Transverse colon (tissue), 4 donors: ENCODE measurements at regions not wholly inside any gene's neighbourhood (a gene's known extent, or its start where the extent isn't known, plus 50 kb on each side); places are given as distances from the start of the nearest gene placed in this dataset.

Experiments used
- DNase-seq: peaks from one replicate; pipeline ENCODE4 v3.0.0-alpha.2; 2019
- H3K27ac ChIP-seq, 4 donors: fragments of 200-600 bp; sonication (generic); 2 replicates each; pipeline ENCODE4 v1.5.1; 2016 to 2018; ENCODE audit warnings: inconsistent platforms in 4 of 4
- H3K27me3 ChIP-seq: fragments of 200-600 bp; sonication (generic); 2 replicates; pipeline ENCODE4 v1.5.1; 2017; ENCODE audit warnings: inconsistent platforms
- H3K36me3 ChIP-seq, 4 donors: fragments of 200-600 bp; sonication (generic); 2 replicates each; pipeline ENCODE4 v1.5.1; 2017 to 2019; ENCODE audit warnings: inconsistent platforms in 4 of 4
- H3K4me1 ChIP-seq, 4 donors: fragments of 200-600 bp; sonication (generic); 2 replicates each; pipeline ENCODE4 v1.5.1; 2017 to 2020; ENCODE audit warnings: inconsistent platforms in 4 of 4
- H3K4me3 ChIP-seq, 4 donors: fragments of 200-600 bp; sonication (generic); 1 replicate in 1 of 4; 2 replicates in 3 of 4; pipeline versions ENCODE4 v1.5.1 to v1.6.1; 2017 to 2019; ENCODE audit warnings: inconsistent platforms in 4 of 4
- H3K9me3 ChIP-seq, 2 donors: fragments of 200-600 bp; sonication (generic); 2 replicates each; pipeline ENCODE4 v1.5.1; 2017 to 2019; ENCODE audit warnings: inconsistent platforms in 2 of 2
- CTCF ChIP-seq, 5 experiments: fragments of 200-600 bp in 3 of 5; fragments of 450-650 bp in 2 of 5; sonication (generic) in 3 of 5; IDR thresholded peaks; 1 replicate in 2 of 5; 2 replicates in 3 of 5; pipeline ENCODE4 v1.5.1; 2016 to 2017; ENCODE audit warnings: antibody characterized with exemption in 5 of 5, inconsistent platforms in 3 of 5, mild to moderate bottlenecking in 2 of 5, moderate library complexity in 1 of 5
- EP300 ChIP-seq: sonication (generic); formaldehyde crosslinking; IDR thresholded peaks from one replicate; pipeline ENCODE4 v1.6.1; 2017; ENCODE audit warnings: antibody characterized with exemption, low read depth
- POLR2A ChIP-seq: fragments of 450-650 bp; IDR thresholded peaks from one replicate; pipeline ENCODE4 v1.6.1; 2016; ENCODE audit warnings: antibody characterized with exemption, mild to moderate bottlenecking, moderate library complexity
- POLR2AphosphoS5 ChIP-seq, 3 donors: sonication (generic); formaldehyde crosslinking; IDR thresholded peaks; one replicate each; pipeline ENCODE4 v1.6.1; 2016; ENCODE audit warnings: antibody characterized with exemption in 3 of 3
- WGBS, 2 donors: methylation state at CpG; one replicate each; pipeline ENCODE4 v1.1.5; 2018; ENCODE audit warnings: low coverage in 1 of 2; 5-methylcytosine and 5-hydroxymethylcytosine counted together
- in situ Hi-C, 4 donors: fragments of 200-750 bp; cut with MboI; loops; one replicate each; pipeline versions ENCODE4 v1.15.0 to v1.15.1; 2017; ENCODE audit warnings: low sequenced_read_pairs in 3 of 4, low pct_ligation_motif_present in 1 of 4, low pct_unique_long_range_greater_than_20kb in 1 of 4
- intact Hi-C: fragments of 100-400 bp; cut with DNase I; formaldehyde crosslinking; loops from one replicate; pipeline ENCODE4 v1.15.1; 2023; ENCODE audit warnings: low total_unique reads

GRCh38 chr6:165976684-165977083 lies 191.0 kb downstream of the TBXT start:
- H3K36me3 ChIP-seq, result no peaks in the 10 kb centered on the region
- no peaks in the 10 kb centered on the region for H3K4me1 ChIP-seq
- H3K4me3 ChIP-seq, result no peak overlapping the region
- TF ChIP-seq EP300, result no peak
- no peak for TF ChIP-seq POLR2A
- no peak for TF ChIP-seq POLR2AphosphoS5 (IDR thresholded peaks at IDR 0.05)
- TF ChIP-seq CTCF (IDR thresholded peaks at IDR 0.05), result no peak
- 57 to 89% methylated on average over 1 to 7 of the region's 7 CpGs for WGBS, 2 donors
- intact Hi-C loops, result no loop called here
- no peaks in the 10 kb centered on the region for H3K27me3 ChIP-seq
- no peak for DNase-seq
- no peaks in the 10 kb centered on the region for H3K9me3 ChIP-seq
- H3K27ac ChIP-seq, result no peak overlapping the region
- in situ Hi-C loops, result no loop called here

- intact Hi-C loops (no loop called here), in situ Hi-C loops (no loop called here)
- TF ChIP-seq POLR2A (no peak), POLR2AphosphoS5 (IDR thresholded peaks at IDR 0.05) (no peak), EP300 (no peak), CTCF (IDR thresholded peaks at IDR 0.05) (no peak)
- 77% methylated on average over 7 of the region's 7 CpGs; no CpG with 5 or more reads in 1 of the 2 donors for WGBS, 2 donors
- Histone ChIP-seq H3K36me3 (no peaks in the 10 kb centered on the region), H3K4me1 (no peaks in the 10 kb centered on the region), H3K9me3 (no peaks in the 10 kb centered on the region), H3K4me3 (no peak overlapping the region), H3K27me3 (no peaks in the 10 kb centered on the region), H3K27ac (no peak overlapping the region)
- DNase-seq, result no peak
These were observed 192.8 kb downstream of the TBXT start for GRCh38 chr6:165974817-165975216.

GRCh38 chr6:165973473-165973872 lies 194.2 kb downstream of the TBXT start:
- H3K27ac ChIP-seq, result no peak overlapping the region
- H3K4me3 ChIP-seq, result no peak overlapping the region
- in situ Hi-C loops (no loop called here), intact Hi-C loops (no loop called here)
- WGBS, 2 donors, result 90 to 97% methylated on average over 7 of the region's 7 CpGs
- H3K36me3 ChIP-seq, result no peaks in the 10 kb centered on the region
- TF ChIP-seq POLR2A (no peak), EP300 (no peak), POLR2AphosphoS5 (IDR thresholded peaks at IDR 0.05) (no peak), CTCF (IDR thresholded peaks at IDR 0.05) (no peak)
- no peaks in the 10 kb centered on the region for H3K27me3 ChIP-seq
- H3K9me3 ChIP-seq, result no peaks in the 10 kb centered on the region
- H3K4me1 ChIP-seq, result no peaks in the 10 kb centered on the region
- DNase-seq, result no peak

- no peak overlapping the region for H3K4me3 ChIP-seq
- H3K27me3 ChIP-seq, result no peaks in the 10 kb centered on the region
- no peak for DNase-seq
- intact Hi-C loops, result no loop called here
- H3K4me1 ChIP-seq, result no peaks in the 10 kb centered on the region
- no peaks in the 10 kb centered on the region for H3K36me3 ChIP-seq
- TF ChIP-seq POLR2A (no peak), CTCF (IDR thresholded peaks at IDR 0.05) (no peak), POLR2AphosphoS5 (IDR thresholded peaks at IDR 0.05) (no peak), EP300 (no peak)
- no peaks in the 10 kb centered on the region for H3K9me3 ChIP-seq
- 62 to 70% methylated on average over 8 to 12 of the region's 12 CpGs for WGBS, 2 donors
- no peak overlapping the region for H3K27ac ChIP-seq
- in situ Hi-C loops, result no loop called here
These were observed 195.4 kb downstream of the TBXT start for GRCh38 chr6:165972139-165972802.
